ENCODE measurements at regions not wholly inside any gene's neighbourhood (a gene's known extent, or its start where the extent isn't known, plus 50 kb on each side); places are given as distances from the start of the nearest gene placed in this dataset.

DNA sequence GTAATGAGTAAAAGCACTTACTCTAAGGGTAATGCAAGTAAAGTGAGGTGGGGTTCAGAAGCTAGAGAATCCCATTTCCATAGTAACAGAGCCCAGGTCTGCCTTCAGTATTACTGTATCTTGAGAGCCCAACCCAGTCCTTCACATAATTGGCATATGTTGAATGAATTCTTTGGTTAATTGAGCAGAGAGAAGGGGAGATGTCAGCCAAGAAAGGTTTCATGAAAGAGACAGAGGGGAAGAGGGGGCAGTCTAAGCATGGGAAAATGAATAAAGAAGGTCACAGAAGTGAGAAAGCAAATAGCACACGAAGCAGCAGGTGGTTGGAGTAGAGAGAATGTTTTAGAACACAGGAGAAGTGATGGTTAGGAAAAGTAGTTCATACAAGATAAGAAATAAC lies 371.1 kb downstream of the SEC23A start:
- no peak for ATAC-seq
- Histone ChIP-seq H3K27me3 (ENCODE audit: insufficient read depth, low read length) (no peaks in the 10 kb centered on the region; the same call in 1 of the 2 replicates), H3K4me1 (ENCODE audit: control insufficient read depth in 1 of 2, insufficient read depth in 2 of 2, low read length in 2 of 2) (no peaks in the 10 kb centered on the region), H3K36me3 (ENCODE audit: control insufficient read depth in 1 of 2, insufficient read depth in 2 of 2, low read length in 2 of 2) (no peaks in the 10 kb centered on the region), H3K9ac (ENCODE audit: low read length) (no peak overlapping the region), H3K9me3 (ENCODE audit: control insufficient read depth in 1 of 2, insufficient read depth in 1 of 2, low read depth in 1 of 2, low read length in 2 of 2) (no peaks in the 10 kb centered on the region), H3K9me2 (ENCODE audit: insufficient read depth) (no peaks in the 10 kb centered on the region), H3K4me2 (ENCODE audit: low read length) (no peak overlapping the region), H4K20me1 (ENCODE audit: insufficient read depth) (no peaks in the 10 kb centered on the region), H3K79me2 (ENCODE audit: insufficient read depth, low read length) (no peaks in the 10 kb centered on the region), H3K4me3 (replicated peaks in 1 of 2; ENCODE audit: low read depth in 1 of 2, low read length in 2 of 2) (no peak overlapping the region), H2AFZ (ENCODE audit: low read depth, low read length, poor library complexity, severe bottlenecking) (no peak overlapping the region), H3K27ac (ENCODE audit: low read depth, low read length) (no peak overlapping the region)
- CTCF ChIA-PET: no interaction called here
- POLR2A ChIA-PET: no interaction called here
- intact Hi-C loops (cut with micrococcal nuclease): no loop called here
- RAD21 ChIA-PET (ENCODE audit: low non-redundant PET in 1 of 2, low total read pairs in 2 of 2, uncharacterized antibody in 2 of 2, unreplicated experiment in 2 of 2): no interaction called here
- BruUV-seq (replicated peaks): no TSS peak
- no peak for DNase-seq (ENCODE audit: low read depth, low spot score)
- TF ChIP-seq FOSL1 (IDR thresholded peaks at IDR 0.05; ENCODE audit: low read depth) (no peak), CBX3 (IDR thresholded peaks at IDR 0.05; ENCODE audit: low read depth) (no peak), ZNF274 (IDR thresholded peaks at IDR 0.05; ENCODE audit: low read depth, low read length) (no peak), EZH2 (IDR thresholded peaks at IDR 0.05) (no peak), SP1 (IDR thresholded peaks at IDR 0.05; ENCODE audit: low read depth) (no peak), EGR1 (IDR thresholded peaks at IDR 0.05; ENCODE audit: low read depth) (no peak), SRF (IDR thresholded peaks at IDR 0.05; ENCODE audit: low read depth) (no peak), CEBPB (IDR thresholded peaks at IDR 0.05; ENCODE audit: low read depth) (no peak), RAD21 (IDR thresholded peaks at IDR 0.05; ENCODE audit: low read depth) (no peak), POLR2A (IDR thresholded peaks at IDR 0.05; ENCODE audit: borderline replicate concordance, extremely low read depth, insufficient read depth, insufficient read length) (no peak), TCF7L2 (IDR thresholded peaks at IDR 0.05; ENCODE audit: borderline replicate concordance, extremely low read depth, insufficient read depth, insufficient read length) (no peak), ELF1 (IDR thresholded peaks at IDR 0.05; ENCODE audit: borderline replicate concordance, low read depth) (no peak), SIN3A (IDR thresholded peaks at IDR 0.05; ENCODE audit: low read depth) (no peak), ZFX (IDR thresholded peaks at IDR 0.05) (no peak), POLR2AphosphoS5 (IDR thresholded peaks at IDR 0.05; ENCODE audit: low read depth, low read length) (no peak), YY1 (IDR thresholded peaks at IDR 0.05; ENCODE audit: extremely low read depth, insufficient replicate concordance, low read depth, low read length) (no peak), EZH2phosphoT487 (IDR thresholded peaks at IDR 0.05; ENCODE audit: borderline replicate concordance) (no peak)
- TF ChIP-seq, protein P1, sequence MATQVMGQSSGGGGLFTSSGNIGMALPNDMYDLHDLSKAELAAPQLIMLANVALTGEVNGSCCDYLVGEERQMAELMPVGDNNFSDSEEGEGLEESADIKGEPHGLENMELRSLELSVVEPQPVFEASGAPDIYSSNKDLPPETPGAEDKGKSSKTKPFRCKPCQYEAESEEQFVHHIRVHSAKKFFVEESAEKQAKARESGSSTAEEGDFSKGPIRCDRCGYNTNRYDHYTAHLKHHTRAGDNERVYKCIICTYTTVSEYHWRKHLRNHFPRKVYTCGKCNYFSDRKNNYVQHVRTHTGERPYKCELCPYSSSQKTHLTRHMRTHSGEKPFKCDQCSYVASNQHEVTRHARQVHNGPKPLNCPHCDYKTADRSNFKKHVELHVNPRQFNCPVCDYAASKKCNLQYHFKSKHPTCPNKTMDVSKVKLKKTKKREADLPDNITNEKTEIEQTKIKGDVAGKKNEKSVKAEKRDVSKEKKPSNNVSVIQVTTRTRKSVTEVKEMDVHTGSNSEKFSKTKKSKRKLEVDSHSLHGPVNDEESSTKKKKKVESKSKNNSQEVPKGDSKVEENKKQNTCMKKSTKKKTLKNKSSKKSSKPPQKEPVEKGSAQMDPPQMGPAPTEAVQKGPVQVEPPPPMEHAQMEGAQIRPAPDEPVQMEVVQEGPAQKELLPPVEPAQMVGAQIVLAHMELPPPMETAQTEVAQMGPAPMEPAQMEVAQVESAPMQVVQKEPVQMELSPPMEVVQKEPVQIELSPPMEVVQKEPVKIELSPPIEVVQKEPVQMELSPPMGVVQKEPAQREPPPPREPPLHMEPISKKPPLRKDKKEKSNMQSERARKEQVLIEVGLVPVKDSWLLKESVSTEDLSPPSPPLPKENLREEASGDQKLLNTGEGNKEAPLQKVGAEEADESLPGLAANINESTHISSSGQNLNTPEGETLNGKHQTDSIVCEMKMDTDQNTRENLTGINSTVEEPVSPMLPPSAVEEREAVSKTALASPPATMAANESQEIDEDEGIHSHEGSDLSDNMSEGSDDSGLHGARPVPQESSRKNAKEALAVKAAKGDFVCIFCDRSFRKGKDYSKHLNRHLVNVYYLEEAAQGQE (IDR thresholded peaks at IDR 0.05; ENCODE audit: low read depth): no peak
- TF ChIP-seq, protein P2, sequence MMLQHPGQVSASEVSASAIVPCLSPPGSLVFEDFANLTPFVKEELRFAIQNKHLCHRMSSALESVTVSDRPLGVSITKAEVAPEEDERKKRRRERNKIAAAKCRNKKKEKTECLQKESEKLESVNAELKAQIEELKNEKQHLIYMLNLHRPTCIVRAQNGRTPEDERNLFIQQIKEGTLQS (IDR thresholded peaks at IDR 0.05): no peak
- TF ChIP-seq, protein P3, sequence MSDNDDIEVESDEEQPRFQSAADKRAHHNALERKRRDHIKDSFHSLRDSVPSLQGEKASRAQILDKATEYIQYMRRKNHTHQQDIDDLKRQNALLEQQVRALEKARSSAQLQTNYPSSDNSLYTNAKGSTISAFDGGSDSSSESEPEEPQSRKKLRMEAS (IDR thresholded peaks at IDR 0.05): no peak

Data from HCT116 (cell line).